GM11168 (cell line): ENCODE measurements at regions not wholly inside any gene's neighbourhood (a gene's known extent, or its start where the extent isn't known, plus 50 kb on each side); places are given as distances from the start of the nearest gene placed in this dataset.

Experiments used
- in situ Hi-C: fragments of 300-500 bp; cut with MboI; formaldehyde crosslinking; loops from one replicate; pipeline ENCODE4 v1.12.0; 2022; ENCODE audit warnings: low sequenced_read_pairs; ENCODE audit not compliant: unreplicated experiment

- in situ Hi-C loops, result loop anchor here (25.0 kb wide), 2 partner anchors 296 to 679 kb away; no protein-coding TSS in a partner anchor
Observed at GRCh38 chr6:148166339-148166968, 176.2 kb upstream of the SASH1 start.

GRCh38 chr6:148169706-148170105 lies 172.9 kb upstream of the SASH1 start:
- in situ Hi-C loops, result loop anchor here (25.0 kb wide), 2 partner anchors 293 to 682 kb away; no protein-coding TSS in a partner anchor

GRCh38 chr6:148170286-148170685 lies 172.4 kb upstream of the SASH1 start:
- in situ Hi-C loops, result loop anchor here (25.0 kb wide), 2 partner anchors 292 to 683 kb away; no protein-coding TSS in a partner anchor

- in situ Hi-C loops, result loop anchor here (25.0 kb wide), 2 partner anchors 289 to 686 kb away; no protein-coding TSS in a partner anchor
Observed at GRCh38 chr6:148173548-148173947, 169.1 kb upstream of the SASH1 start.

- in situ Hi-C loops, result no loop called here
Observed at GRCh38 chr6:148175550-148176188, 167.0 kb upstream of the SASH1 start.

- in situ Hi-C loops, result no loop called here
Observed at GRCh38 chr6:148177589-148178233, 164.9 kb upstream of the SASH1 start.

GRCh38 chr6:148179786-148180185 lies 162.9 kb upstream of the SASH1 start:
- in situ Hi-C loops, result no loop called here

GRCh38 chr6:148182378-148182777 lies 160.3 kb upstream of the SASH1 start:
- in situ Hi-C loops, result no loop called here

GRCh38 chr6:148183776-148184175 lies 158.9 kb upstream of the SASH1 start:
- in situ Hi-C loops, result no loop called here

GRCh38 chr6:148186916-148187315 lies 155.7 kb upstream of the SASH1 start:
- in situ Hi-C loops, result no loop called here

GRCh38 chr6:148192310-148192709 lies 150.3 kb upstream of the SASH1 start:
- in situ Hi-C loops, result no loop called here

- in situ Hi-C loops, result no loop called here
Observed at GRCh38 chr6:148193063-148193680, 149.5 kb upstream of the SASH1 start.

- in situ Hi-C loops, result no loop called here
Observed at GRCh38 chr6:148195511-148195910, 147.1 kb upstream of the SASH1 start.

- in situ Hi-C loops, result no loop called here
Observed at GRCh38 chr6:148199584-148199983, 143.1 kb upstream of the SASH1 start.

- in situ Hi-C loops, result no loop called here
Observed at GRCh38 chr6:148200293-148200692, 142.3 kb upstream of the SASH1 start.

GRCh38 chr6:148200781-148201180 lies 141.9 kb upstream of the SASH1 start:
- in situ Hi-C loops, result no loop called here

GRCh38 chr6:148203281-148203925 lies 139.2 kb upstream of the SASH1 start:
- in situ Hi-C loops, result no loop called here

- in situ Hi-C loops, result no loop called here
Observed at GRCh38 chr6:148203970-148204369, 138.7 kb upstream of the SASH1 start.

GRCh38 chr6:148208298-148208697 lies 134.3 kb upstream of the SASH1 start:
- in situ Hi-C loops, result no loop called here

- in situ Hi-C loops, result no loop called here
Observed at GRCh38 chr6:148211777-148212324, 130.8 kb upstream of the SASH1 start.
